Activated CD4-positive, alpha-beta T cell treated with anti-CD3 and anti-CD28 coated beads for 24 hours (primary cell): ENCODE measurements at regions not wholly inside any gene's neighbourhood (a gene's known extent, or its start where the extent isn't known, plus 50 kb on each side); places are given as distances from the start of the nearest gene placed in this dataset.

Experiments
- DNase-seq, 2 donors: peaks; one replicate each; pipeline ENCODE4 v3.0.0-alpha.2; 2020; ENCODE audit warnings: low read depth in 2 of 2

- DNase-seq, result no peak
These were observed 341.1 kb downstream of the BTG1 start for GRCh38 chr12:91804533-91804932.

DNA sequence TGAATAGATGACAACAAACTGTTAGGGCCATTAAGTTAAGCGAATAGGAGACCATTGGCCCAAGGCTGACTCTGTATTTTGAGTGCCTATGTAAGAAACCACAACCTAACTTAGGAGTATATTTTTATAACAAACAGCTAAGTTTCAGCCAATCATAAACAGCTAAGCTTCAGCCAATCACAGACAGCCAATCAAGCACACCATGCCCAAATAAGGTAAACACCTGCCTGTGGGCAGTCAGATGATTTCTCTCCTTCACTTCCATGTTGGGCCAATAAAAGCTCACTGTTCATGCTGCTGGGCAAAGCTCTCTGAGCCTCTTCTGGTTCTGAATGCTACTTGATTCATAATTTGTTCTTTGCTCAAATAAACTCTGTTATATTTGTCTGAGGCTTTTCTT is 344.6 kb downstream of the BTG1 start:
- no peak for DNase-seq

GRCh38 chr12:91793676-91794075 is 352.0 kb downstream of the BTG1 start:
- DNase-seq, result no peak

- DNase-seq, result no peak
These were observed 353.0 kb downstream of the BTG1 start for GRCh38 chr12:91792597-91792996.

DNA sequence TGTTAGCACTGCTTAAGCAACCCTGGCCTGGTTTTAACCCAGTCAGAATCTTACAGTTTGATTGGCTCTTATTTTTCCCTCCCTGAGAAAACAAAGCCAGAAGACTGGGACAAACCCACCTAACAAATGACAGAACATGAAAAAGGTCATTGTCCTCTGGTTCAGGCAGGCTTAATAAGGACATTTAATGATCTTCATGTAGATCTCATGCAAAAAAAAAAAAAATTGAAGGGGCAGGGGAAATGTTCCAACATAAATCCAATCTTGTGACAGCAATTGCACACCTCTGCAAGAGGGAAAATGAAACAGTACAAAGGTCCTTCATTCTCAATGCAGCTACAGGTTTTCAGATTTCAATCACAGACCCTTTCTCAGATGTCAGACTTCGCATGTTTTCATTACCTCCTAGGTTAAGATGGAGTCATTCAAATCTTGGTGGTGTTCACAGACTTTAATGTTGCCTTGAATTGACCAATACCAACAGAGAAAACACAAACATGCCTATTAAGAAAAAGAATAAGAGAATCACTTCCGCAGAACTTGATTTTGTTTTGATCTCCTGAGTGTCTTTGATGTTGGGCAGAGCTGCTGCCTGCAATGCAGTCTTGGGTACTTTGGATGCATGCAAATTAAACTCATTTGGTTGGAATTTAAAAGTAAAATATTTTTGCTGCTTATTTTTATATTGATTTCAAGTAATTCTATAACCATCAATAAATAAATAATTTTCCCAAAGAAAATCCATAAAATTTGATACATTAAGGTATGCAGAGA is 359.0 kb downstream of the BTG1 start:
- DNase-seq, result no peak

DNA sequence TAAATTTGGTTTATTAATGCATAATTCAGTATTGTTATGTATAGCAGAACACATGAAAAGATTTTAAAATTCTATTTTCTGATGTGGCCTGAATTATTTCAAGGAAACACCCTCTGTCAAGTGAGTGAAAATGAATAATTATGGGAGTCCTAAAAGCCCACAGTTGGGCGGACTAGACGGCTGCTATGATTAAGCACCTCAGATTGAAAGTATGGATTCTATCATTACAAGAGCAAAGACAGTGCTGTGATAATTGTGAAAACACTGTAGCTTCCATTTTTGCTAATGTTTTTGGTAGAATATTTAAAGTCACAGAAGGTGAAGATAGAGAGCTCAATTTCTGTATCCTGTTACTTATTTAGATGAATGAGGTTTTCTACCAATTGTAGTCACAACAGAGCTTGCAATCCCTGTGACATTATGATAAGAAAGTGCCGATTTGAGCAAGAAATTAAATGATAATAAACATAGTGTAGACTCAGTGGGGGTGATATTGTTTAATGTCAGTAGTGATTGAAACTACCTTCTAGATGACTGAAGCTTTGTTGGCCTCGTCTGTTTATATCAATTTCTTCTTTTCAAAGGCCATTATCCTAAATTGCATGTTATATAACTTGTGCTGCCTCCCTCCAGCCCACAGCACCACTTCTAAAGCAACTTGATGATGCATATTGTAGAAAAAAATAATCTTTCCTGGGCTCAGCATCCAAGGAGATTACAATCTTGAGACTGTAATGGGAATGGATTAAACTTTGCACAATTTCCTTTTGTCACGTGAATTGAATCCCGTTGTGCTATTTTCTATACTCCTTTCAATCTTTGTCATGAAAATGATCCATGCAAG is 359.8 kb downstream of the BTG1 start:
- DNase-seq, result no peak

DNA sequence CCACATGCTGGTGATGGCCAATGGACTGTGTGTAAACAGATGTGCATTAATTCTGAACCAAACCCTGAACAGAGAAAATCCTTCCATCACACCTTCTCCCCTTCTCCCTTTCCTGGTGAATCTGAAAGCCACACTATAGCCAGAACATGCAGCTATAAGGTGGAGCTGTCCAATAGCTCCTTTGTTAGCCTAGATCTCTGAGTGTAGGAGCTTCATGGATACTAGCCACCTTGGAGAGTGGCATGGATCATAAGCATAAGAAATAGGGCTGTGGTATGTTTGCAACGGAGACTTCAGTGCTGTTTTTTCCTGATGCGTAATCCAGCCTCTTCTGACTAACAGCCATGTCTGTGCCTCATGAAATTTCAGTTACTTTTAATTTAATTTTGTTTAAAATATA is 364.5 kb downstream of the BTG1 start:
- no peak for DNase-seq

GRCh38 chr12:91778938-91779400 is 366.7 kb downstream of the BTG1 start:
- peak; percentile 9 to 37 for DNase-seq

- DNase-seq, result no peak
These were observed 367.4 kb downstream of the BTG1 start for GRCh38 chr12:91778091-91778832.

DNA sequence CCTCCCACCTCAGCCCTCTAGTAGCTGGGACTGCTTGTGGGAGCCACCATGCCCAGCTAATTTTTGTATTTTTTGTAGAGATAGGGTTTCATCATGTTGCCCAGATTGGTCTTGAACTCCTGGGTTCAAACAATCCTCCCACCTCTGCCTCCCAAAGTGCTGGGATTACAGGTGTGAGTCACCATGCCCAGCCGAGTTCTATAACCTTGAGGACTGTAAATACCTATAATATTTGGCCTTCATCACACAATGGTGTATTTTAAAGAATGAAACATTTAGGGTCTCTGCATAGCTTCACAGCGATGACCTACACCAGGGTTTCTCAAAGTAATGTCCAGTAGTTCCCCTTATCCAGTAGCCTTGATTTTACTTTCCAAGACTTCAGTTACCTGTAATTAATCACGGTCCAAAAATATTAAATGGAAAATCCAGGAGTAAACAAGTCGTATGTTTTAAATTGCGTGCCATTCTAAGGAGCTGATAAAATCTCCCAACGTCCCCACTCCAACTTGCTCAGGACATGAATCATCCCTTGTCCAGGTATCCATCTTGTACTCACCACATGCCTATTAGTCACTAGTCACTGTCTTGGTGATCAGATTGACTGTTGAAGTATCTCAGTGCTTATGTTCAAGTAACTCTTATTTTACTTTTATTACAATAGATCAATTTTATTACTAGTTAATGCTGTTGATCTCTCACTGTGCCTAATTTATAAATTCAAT is 368.2 kb downstream of the BTG1 start:
- DNase-seq, result no peak

- DNase-seq, result no peak
These were observed 371.2 kb downstream of the BTG1 start for GRCh38 chr12:91774434-91774921.

DNA sequence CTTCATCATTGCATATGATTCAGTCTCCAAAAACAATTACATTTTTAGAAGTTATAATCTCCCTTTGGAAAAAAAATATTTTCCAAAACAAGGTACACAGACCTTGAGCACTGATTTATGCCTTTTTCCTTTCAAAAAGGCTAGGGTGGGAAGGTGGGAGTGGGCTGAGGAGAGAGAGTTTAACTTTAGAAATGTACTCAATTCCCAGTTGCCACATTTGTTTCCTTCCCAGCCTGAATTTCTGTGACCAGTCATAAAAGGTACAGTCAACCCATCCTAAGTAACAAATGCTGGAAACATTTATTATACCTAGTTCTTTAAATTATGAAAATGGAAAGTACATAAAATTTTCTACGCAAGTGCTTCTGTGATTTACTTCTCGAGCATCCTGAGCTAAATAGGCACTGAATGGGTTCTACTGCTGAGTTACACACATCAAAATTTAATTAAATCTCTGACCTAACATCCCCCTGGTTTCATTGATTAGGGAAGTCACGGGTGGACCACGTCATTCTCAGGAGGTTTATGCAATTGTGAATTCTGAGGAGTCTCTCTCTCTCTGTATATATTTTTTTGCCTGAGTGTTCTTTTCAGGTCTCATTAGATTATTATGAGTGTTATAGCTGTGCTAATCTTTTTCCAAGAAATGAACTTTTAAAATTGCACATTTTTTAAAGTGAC is 371.8 kb downstream of the BTG1 start:
- no peak for DNase-seq

DNA sequence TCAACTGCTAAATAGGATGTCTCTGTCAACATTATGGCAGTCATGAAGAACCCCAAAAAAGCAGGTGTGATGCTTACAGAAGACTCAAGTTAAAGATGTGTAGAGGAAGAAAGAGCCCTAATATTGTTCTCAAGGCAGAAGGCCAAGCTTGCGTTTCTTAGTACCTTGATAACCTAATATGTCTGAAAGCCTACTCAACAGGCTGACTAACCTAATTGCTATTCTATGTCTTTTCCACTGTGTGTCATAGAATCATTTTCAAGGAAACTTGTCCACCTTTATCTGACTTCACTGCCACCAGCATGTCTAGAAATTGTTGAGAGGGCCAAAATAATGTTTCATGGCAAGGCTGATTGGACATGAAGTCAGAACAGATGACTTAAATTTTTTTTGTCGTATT is 373.2 kb downstream of the BTG1 start:
- DNase-seq, result no peak

GRCh38 chr12:91769736-91770135 is 375.9 kb downstream of the BTG1 start:
- no peak for DNase-seq

DNA sequence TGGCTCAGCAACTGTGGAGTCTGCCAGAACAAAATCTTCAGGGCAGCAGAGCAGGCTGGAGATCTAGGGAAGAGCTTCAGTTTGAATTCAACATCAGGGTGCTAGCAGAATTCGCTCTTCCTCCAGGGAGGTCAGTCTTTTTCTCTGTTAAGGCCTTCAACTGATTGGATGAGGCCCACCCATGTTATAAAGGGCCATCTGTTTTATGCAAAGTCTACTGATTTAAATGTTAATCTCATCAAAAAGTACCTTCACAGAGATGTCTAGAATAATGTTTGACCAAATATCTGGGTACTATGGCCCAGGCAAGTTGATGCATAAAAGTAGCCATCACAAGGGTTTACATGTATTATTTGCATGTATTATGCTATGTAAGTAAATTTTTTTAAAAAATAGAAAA is 378.4 kb downstream of the BTG1 start:
- no peak for DNase-seq

DNA sequence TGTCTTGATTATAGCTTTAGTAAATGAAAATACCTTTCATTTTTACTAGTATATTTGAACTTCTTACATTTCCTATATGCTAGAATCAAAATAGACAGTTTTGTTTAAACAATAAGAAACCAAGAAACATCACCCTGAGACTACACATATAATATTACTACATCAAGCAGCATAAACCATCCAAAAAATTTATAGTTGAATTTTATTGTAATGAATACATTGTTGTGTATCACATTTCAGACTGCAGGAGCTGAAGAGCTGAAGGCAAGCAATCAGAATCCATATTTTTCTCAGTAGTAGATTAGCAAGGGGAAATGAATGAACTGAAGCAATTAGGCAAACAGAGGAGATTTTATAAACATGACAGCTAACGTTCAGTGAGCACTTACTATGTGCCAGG is 379.2 kb downstream of the BTG1 start:
- DNase-seq, result no peak

GRCh38 chr12:91763654-91764370 is 381.8 kb downstream of the BTG1 start:
- no peak for DNase-seq

DNA sequence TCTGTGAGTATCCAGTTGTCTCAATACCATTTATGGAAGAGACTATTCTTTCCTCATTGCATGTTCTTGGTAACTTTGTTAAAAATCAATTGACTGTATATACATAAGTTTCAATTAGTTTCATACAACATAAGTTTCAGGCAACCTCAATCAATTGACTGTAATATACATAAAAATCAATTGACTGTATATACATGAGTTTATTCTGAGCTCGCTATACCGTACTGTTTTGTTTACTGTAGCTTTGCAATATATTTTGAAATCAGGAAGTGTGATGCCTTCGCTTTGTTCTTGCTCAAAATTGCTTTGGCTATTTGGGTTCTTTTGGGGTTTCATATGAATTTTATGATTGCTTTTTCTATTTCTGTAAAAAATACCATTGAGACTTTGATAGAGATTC is 392.0 kb downstream of the BTG1 start:
- no peak for DNase-seq

DNA sequence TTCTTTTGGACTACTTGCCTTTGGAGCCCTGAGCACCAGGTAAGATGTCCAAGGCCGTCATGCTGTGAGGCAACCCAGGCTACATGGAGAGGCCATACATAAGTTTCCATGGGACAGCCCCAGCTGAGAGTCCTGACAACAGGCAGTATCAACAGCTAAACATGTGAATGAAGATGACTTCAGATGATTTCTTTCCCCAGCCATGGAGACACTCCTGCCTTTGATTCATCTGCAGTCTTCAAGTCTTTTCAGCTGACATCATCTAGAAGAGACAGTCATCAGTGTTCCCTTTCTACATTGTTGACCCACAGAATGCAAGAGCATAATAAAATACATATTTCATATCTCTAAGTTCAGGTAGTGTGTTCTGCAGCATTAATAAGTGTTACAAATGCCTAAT is 398.7 kb downstream of the BTG1 start:
- no peak for DNase-seq

- no peak for DNase-seq
These were observed 401.0 kb downstream of the BTG1 start for GRCh38 chr12:91744597-91744996.
